ENCODE measurements at regions not wholly inside any gene's neighbourhood (a gene's known extent, or its start where the extent isn't known, plus 50 kb on each side); places are given as distances from the start of the nearest gene placed in this dataset.

DNA sequence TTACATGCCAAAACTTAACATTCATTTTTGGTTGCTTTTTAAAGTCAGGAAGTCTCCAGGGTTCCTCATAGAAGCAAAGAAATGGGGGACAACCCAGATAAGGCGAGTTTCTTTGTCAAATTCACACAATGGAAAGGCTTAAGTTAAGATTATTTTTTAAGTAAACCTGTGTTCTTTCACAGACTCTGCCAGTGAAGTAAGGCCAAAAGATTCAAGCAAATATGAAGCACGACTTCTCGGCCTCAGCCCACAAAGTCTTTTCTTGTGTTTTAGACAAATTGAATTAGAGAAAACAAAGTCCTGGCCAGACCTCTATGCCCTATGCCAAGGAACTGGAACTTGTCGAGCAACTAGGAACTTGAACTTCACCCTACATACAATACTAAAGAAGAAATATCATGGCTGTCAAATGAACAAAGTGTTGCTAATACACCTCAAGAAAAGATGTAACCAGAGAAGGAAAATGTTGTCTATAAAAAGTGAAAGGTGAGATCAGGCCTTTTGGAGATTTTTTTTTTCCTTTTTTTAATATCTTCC lies 540.0 kb upstream of the JARID2 start:
- no peaks in the 10 kb centered on the region for H3K4me1 Mint-ChIP-seq (ENCODE audit: low read depth, unreplicated experiment)
- intact Hi-C loops (cut with micrococcal nuclease; ENCODE audit: unreplicated experiment), result no loop called here
- H3K4me3 Mint-ChIP-seq (ENCODE audit: unreplicated experiment), result no peak overlapping the region
- no peaks in the 10 kb centered on the region for H3K27me3 Mint-ChIP-seq (ENCODE audit: insufficient read depth, unreplicated experiment)
- H3K27me3 ChIP-seq (replicated peaks; ENCODE audit: control insufficient read depth, insufficient read depth, low read length), result no peaks in the 10 kb centered on the region
- no peak overlapping the region for H3K27ac Mint-ChIP-seq (ENCODE audit: unreplicated experiment)
- no peaks in the 10 kb centered on the region for H3K9me3 Mint-ChIP-seq (ENCODE audit: unreplicated experiment)
- H3K9me3 ChIP-seq, result no peaks in the 10 kb centered on the region
- no peak overlapping the region for H3K4me3 ChIP-seq (ENCODE audit: low read depth, low read length)
- H3K4me1 ChIP-seq, result no peaks in the 10 kb centered on the region
- CTCF ChIA-PET, result no interaction called here
- TF ChIP-seq, protein P1, sequence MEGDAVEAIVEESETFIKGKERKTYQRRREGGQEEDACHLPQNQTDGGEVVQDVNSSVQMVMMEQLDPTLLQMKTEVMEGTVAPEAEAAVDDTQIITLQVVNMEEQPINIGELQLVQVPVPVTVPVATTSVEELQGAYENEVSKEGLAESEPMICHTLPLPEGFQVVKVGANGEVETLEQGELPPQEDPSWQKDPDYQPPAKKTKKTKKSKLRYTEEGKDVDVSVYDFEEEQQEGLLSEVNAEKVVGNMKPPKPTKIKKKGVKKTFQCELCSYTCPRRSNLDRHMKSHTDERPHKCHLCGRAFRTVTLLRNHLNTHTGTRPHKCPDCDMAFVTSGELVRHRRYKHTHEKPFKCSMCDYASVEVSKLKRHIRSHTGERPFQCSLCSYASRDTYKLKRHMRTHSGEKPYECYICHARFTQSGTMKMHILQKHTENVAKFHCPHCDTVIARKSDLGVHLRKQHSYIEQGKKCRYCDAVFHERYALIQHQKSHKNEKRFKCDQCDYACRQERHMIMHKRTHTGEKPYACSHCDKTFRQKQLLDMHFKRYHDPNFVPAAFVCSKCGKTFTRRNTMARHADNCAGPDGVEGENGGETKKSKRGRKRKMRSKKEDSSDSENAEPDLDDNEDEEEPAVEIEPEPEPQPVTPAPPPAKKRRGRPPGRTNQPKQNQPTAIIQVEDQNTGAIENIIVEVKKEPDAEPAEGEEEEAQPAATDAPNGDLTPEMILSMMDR (IDR thresholded peaks at IDR 0.05; ENCODE audit: insufficient read depth in 1 of 2, low read depth in 1 of 2, low read length in 1 of 2, severe bottlenecking in 1 of 2, unreplicated experiment in 1 of 2), result no peak
- POLR2A ChIA-PET, result no interaction called here
- no peaks in the 10 kb centered on the region for H3K36me3 ChIP-seq (ENCODE audit: control insufficient read depth, insufficient read depth, low read length)
- no peaks in the 10 kb centered on the region for H3K36me3 Mint-ChIP-seq (ENCODE audit: insufficient read depth, unreplicated experiment)
- DNase-seq, result no peak
- BruUV-seq (replicated peaks), result no TSS peak

- H3K36me3 Mint-ChIP-seq (ENCODE audit: insufficient read depth, unreplicated experiment), result no peaks in the 10 kb centered on the region
- no peak overlapping the region for H3K4me3 ChIP-seq (ENCODE audit: low read depth, low read length)
- no peak overlapping the region for H3K4me3 Mint-ChIP-seq (ENCODE audit: unreplicated experiment)
- intact Hi-C loops (cut with micrococcal nuclease; ENCODE audit: unreplicated experiment), result no loop called here
- TF ChIP-seq, protein P1 (IDR thresholded peaks at IDR 0.05; ENCODE audit: insufficient read depth in 1 of 2, low read depth in 1 of 2, low read length in 1 of 2, severe bottlenecking in 1 of 2, unreplicated experiment in 1 of 2), result no peak
- H3K27me3 ChIP-seq (replicated peaks; ENCODE audit: control insufficient read depth, insufficient read depth, low read length), result no peaks in the 10 kb centered on the region
- no TSS peak for BruUV-seq (replicated peaks)
- no peaks in the 10 kb centered on the region for H3K9me3 Mint-ChIP-seq (ENCODE audit: unreplicated experiment)
- no peak for DNase-seq
- no peak overlapping the region for H3K27ac Mint-ChIP-seq (ENCODE audit: unreplicated experiment)
- CTCF ChIA-PET, result no interaction called here
- H3K4me1 ChIP-seq, result no peaks in the 10 kb centered on the region
- POLR2A ChIA-PET, result no interaction called here
- H3K9me3 ChIP-seq, result no peaks in the 10 kb centered on the region
- no peaks in the 10 kb centered on the region for H3K36me3 ChIP-seq (ENCODE audit: control insufficient read depth, insufficient read depth, low read length)
- H3K4me1 Mint-ChIP-seq (ENCODE audit: low read depth, unreplicated experiment), result no peaks in the 10 kb centered on the region
- H3K27me3 Mint-ChIP-seq (ENCODE audit: insufficient read depth, unreplicated experiment), result no peaks in the 10 kb centered on the region
These were observed 539.4 kb upstream of the JARID2 start for GRCh38 chr6:14706378-14706929.

- H3K27ac Mint-ChIP-seq (ENCODE audit: unreplicated experiment), result no peak overlapping the region
These were observed 538.6 kb upstream of the JARID2 start for GRCh38 chr6:14707276-14707675.

More at GRCh38 chr6:14707276-14707675, 538.6 kb upstream of the JARID2 start:
- no peaks in the 10 kb centered on the region for H3K9me3 ChIP-seq
- ChIA-PET CTCF (no interaction called here), POLR2A (no interaction called here)
- TF ChIP-seq, protein P1 (IDR thresholded peaks at IDR 0.05; ENCODE audit: insufficient read depth in 1 of 2, low read depth in 1 of 2, low read length in 1 of 2, severe bottlenecking in 1 of 2, unreplicated experiment in 1 of 2), result no peak
- H3K36me3 ChIP-seq (ENCODE audit: control insufficient read depth, insufficient read depth, low read length), result no peaks in the 10 kb centered on the region
- Mint-ChIP-seq H3K4me3 (ENCODE audit: unreplicated experiment) (no peak overlapping the region), H3K27me3 (ENCODE audit: insufficient read depth, unreplicated experiment) (no peaks in the 10 kb centered on the region), H3K9me3 (ENCODE audit: unreplicated experiment) (no peaks in the 10 kb centered on the region), H3K36me3 (ENCODE audit: insufficient read depth, unreplicated experiment) (no peaks in the 10 kb centered on the region), H3K4me1 (ENCODE audit: low read depth, unreplicated experiment) (no peaks in the 10 kb centered on the region)
- no peaks in the 10 kb centered on the region for H3K27me3 ChIP-seq (replicated peaks; ENCODE audit: control insufficient read depth, insufficient read depth, low read length)
- no TSS peak for BruUV-seq (replicated peaks)
- H3K4me1 ChIP-seq, result no peaks in the 10 kb centered on the region
- intact Hi-C loops (cut with micrococcal nuclease; ENCODE audit: unreplicated experiment), result no loop called here
- H3K4me3 ChIP-seq (ENCODE audit: low read depth, low read length), result no peak overlapping the region
- no peak for DNase-seq

Measured in Caco-2 (cell line).